DOHH2 (cell line): ENCODE measurements at regions not wholly inside any gene's neighbourhood (a gene's known extent, or its start where the extent isn't known, plus 50 kb on each side); places are given as distances from the start of the nearest gene placed in this dataset.

Source experiments
- H3F3A ChIP-seq: fragments of 200-600 bp; sonication (generic), shearing (Covaris generic); 2 replicates; pipeline ENCODE4 v1.6.0; 2016; ENCODE audit warnings: antibody characterized with exemption, mild to moderate bottlenecking; ENCODE audit not compliant: control insufficient read depth, insufficient read depth
- H3K27ac ChIP-seq: fragments of 200-600 bp; sonication (generic); 2 replicates; pipeline ENCODE4 v1.5.1; 2014; ENCODE audit warnings: low read depth, mild to moderate bottlenecking, low read length, moderate library complexity
- H3K27me3 ChIP-seq: fragments of 200-600 bp; sonication (generic); 2 replicates; pipeline ENCODE4 v1.6.1; 2014; ENCODE audit warnings: mild to moderate bottlenecking, low read length, mixed read lengths; ENCODE audit not compliant: control insufficient read depth
- H3K36me3 ChIP-seq: fragments of 200-600 bp; sonication (generic); 2 replicates; pipeline ENCODE4 v1.6.1; 2014; ENCODE audit warnings: mild to moderate bottlenecking, low read length, moderate library complexity, mixed read lengths; ENCODE audit not compliant: control insufficient read depth
- H3K4me1 ChIP-seq: fragments of 200-600 bp; sonication (generic); 2 replicates; pipeline ENCODE4 v1.6.1; 2014; ENCODE audit warnings: mild to moderate bottlenecking, low read length, mixed read lengths; ENCODE audit not compliant: control insufficient read depth
- H3K4me2 ChIP-seq: fragments of 200-600 bp; sonication (generic); 2 replicates; pipeline ENCODE4 v1.6.0; 2014; ENCODE audit warnings: mild to moderate bottlenecking, low read length, moderate library complexity
- H3K4me3 ChIP-seq: fragments of 200-600 bp; sonication (generic); 2 replicates; pipeline ENCODE4 v1.5.1; 2014; ENCODE audit warnings: mild to moderate bottlenecking, low read length, mixed read lengths
- H3K79me2 ChIP-seq: fragments of 200-600 bp; sonication (generic); 2 replicates; pipeline ENCODE4 v1.6.1; 2014; ENCODE audit warnings: mild to moderate bottlenecking, low read length, mixed read lengths; ENCODE audit not compliant: control insufficient read depth
- H3K9me2 ChIP-seq: fragments of 200-600 bp; sonication (generic); replicated peaks from 2 replicates; pipeline ENCODE4 v1.6.1; 2014; ENCODE audit warnings: mild to moderate bottlenecking, low read length, mixed read lengths; ENCODE audit not compliant: control insufficient read depth
- H3K9me3 ChIP-seq: fragments of 200-600 bp; sonication (generic); 2 replicates; pipeline ENCODE4 v1.6.1; 2014; ENCODE audit warnings: antibody characterized with exemption, low read length, mixed read lengths; ENCODE audit not compliant: control insufficient read depth, insufficient read depth
- H4K20me1 ChIP-seq: fragments of 200-600 bp; sonication (generic); 2 replicates; pipeline ENCODE4 v1.6.0; 2014; ENCODE audit warnings: low read depth, mild to moderate bottlenecking, antibody characterized with exemption, low read length, moderate library complexity; ENCODE audit not compliant: control insufficient read depth, insufficient read depth
- EZH2phosphoT487 ChIP-seq: fragments of 200-600 bp; sonication (generic); IDR thresholded peaks from 2 replicates; pipeline ENCODE4 v1.6.1; 2017; ENCODE audit warnings: borderline replicate concordance, mild to moderate bottlenecking, antibody characterized with exemption, low read length, moderate library complexity, mixed read lengths
- TF ChIP-seq, protein P1 (sequence below): fragments of 200-600 bp; sonication (generic); IDR thresholded peaks from one replicate; pipeline ENCODE4 v1.5.1; 2014; ENCODE audit warnings: antibody characterized with exemption, mild to moderate bottlenecking, low read depth, low read length; ENCODE audit not compliant: poor library complexity, severe bottlenecking

DNA sequence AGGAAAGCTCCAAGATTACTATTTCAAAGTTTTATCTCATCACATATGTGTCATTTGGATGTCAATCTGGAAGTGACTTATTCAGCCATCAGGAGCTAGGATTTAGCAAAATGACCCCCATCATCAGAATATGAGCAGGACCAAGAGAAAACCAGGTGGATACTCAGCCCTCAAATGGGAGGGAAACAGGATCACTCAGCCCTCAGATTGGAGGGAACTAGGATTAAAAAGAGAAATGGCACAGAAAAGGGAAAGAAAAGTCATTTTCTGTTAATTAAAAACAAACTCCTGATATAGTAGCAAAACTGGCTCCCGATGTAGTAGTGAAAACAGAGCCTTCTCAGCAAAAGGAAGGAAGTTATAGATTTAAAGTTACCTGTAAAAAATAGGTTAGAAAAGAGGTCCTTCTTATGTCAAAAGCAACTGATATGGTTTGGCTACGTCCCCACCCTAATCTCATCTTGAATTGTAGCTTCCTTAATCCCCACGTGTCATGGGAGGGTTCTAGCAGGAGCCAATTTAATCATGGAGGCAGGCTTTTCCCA, 69.0 kb upstream of the MYCN start:
- no peak overlapping the region for H3K4me2 ChIP-seq
- no peak overlapping the region for H3K27ac ChIP-seq
- no peaks in the 10 kb centered on the region for H3K36me3 ChIP-seq
- no peaks in the 10 kb centered on the region for H3K4me1 ChIP-seq
- H3K79me2 ChIP-seq: no peaks in the 10 kb centered on the region
- H3K9me3 ChIP-seq: no peaks in the 10 kb centered on the region
- no peaks in the 10 kb centered on the region for H4K20me1 ChIP-seq
- no peaks in the 10 kb centered on the region for H3K27me3 ChIP-seq
- H3K9me2 ChIP-seq: no peaks in the 10 kb centered on the region
- H3F3A ChIP-seq: no peaks in the 10 kb centered on the region
- no peak for TF ChIP-seq EZH2phosphoT487
- TF ChIP-seq, protein P1, sequence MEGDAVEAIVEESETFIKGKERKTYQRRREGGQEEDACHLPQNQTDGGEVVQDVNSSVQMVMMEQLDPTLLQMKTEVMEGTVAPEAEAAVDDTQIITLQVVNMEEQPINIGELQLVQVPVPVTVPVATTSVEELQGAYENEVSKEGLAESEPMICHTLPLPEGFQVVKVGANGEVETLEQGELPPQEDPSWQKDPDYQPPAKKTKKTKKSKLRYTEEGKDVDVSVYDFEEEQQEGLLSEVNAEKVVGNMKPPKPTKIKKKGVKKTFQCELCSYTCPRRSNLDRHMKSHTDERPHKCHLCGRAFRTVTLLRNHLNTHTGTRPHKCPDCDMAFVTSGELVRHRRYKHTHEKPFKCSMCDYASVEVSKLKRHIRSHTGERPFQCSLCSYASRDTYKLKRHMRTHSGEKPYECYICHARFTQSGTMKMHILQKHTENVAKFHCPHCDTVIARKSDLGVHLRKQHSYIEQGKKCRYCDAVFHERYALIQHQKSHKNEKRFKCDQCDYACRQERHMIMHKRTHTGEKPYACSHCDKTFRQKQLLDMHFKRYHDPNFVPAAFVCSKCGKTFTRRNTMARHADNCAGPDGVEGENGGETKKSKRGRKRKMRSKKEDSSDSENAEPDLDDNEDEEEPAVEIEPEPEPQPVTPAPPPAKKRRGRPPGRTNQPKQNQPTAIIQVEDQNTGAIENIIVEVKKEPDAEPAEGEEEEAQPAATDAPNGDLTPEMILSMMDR: no peak
- H3K4me3 ChIP-seq: no peak overlapping the region

DNA sequence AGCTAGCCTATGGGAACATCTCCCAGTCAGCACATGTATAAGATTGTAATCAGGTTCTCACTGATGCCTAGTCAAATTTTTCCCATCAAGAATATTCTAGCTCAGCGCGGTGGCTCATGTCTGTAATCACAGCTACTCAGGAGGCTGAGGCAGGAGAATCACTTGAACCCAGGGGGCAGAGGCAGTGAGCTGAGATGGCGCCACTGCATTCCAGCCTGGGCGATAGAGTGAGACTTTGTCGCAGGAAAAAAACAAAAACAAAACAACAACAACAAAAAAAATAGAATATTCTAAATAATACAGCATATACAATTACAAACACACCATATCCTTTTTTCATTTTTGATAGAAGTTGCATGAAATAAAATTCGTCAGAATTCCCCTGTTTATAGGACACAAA, 67.5 kb upstream of the MYCN start:
- Histone ChIP-seq H3K9me3 (no peaks in the 10 kb centered on the region), H3K9me2 (no peaks in the 10 kb centered on the region)

DNA sequence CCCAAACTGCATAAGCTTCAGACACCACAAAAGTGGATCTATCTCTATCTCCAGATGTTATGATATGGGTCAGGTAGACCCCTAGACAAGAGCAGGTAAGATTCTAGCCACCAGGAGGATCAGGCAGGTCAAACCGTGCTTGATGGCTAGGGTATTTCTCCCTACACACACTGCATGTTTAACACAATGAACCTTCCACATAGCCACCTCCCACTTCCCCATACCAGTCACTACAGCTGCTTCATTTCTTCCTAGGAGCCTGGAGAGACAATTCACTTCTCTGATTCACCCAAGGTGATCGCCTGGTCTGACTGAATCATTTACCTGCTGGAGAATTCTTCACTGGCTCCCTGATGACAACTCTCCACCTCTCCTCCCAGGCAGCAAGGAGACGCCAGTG, 66.0 kb upstream of the MYCN start:
- no peaks in the 10 kb centered on the region for H3F3A ChIP-seq
- no peak overlapping the region for H3K4me3 ChIP-seq
- H3K27me3 ChIP-seq: no peaks in the 10 kb centered on the region
- H3K79me2 ChIP-seq: no peaks in the 10 kb centered on the region
- no peak overlapping the region for H3K4me2 ChIP-seq
- H3K4me1 ChIP-seq: no peaks in the 10 kb centered on the region
- H3K36me3 ChIP-seq: no peaks in the 10 kb centered on the region
- no peaks in the 10 kb centered on the region for H4K20me1 ChIP-seq
- no peaks in the 10 kb centered on the region for H3K9me2 ChIP-seq
- no peak overlapping the region for H3K27ac ChIP-seq
- TF ChIP-seq, protein P1: no peak
- TF ChIP-seq EZH2phosphoT487: no peak
- no peaks in the 10 kb centered on the region for H3K9me3 ChIP-seq

More for the DNA sequence above, 67.5 kb upstream of the MYCN start:
- no peak overlapping the region for H3K4me2 ChIP-seq
- TF ChIP-seq EZH2phosphoT487: no peak
- TF ChIP-seq, protein P1: no peak
- H3K79me2 ChIP-seq: no peaks in the 10 kb centered on the region
- no peaks in the 10 kb centered on the region for H4K20me1 ChIP-seq
- H3K4me3 ChIP-seq: no peak overlapping the region
- no peak overlapping the region for H3K27ac ChIP-seq
- no peaks in the 10 kb centered on the region for H3F3A ChIP-seq
- no peaks in the 10 kb centered on the region for H3K27me3 ChIP-seq
- H3K36me3 ChIP-seq: no peaks in the 10 kb centered on the region
- H3K4me1 ChIP-seq: no peaks in the 10 kb centered on the region
